ENCODE measurements at regions not wholly inside any gene's neighbourhood (a gene's known extent, or its start where the extent isn't known, plus 50 kb on each side); places are given as distances from the start of the nearest gene placed in this dataset.
"Not testable (repeated sequence)": the region's sequence is repeated elsewhere in the genome, so short reads cannot be mapped to it uniquely, and the experiment has no call there.

DNA sequence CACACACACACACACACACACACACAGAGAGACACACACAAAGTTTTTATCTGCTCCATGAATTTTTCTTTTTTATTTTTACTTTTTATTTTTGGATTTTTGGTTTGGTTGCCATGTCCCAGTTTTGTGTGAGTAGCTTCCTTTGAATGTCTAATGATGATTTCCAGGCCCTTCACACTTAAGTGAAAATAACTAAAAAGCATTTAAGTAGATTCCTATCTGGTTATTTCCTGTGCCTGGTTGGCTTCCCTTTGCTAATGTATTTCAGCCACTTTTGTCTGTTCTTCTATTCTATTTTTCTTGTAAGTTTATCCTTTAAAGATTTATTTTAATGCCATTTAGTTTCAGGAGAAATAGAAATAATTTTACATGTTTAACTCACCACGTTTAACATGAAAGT, 755.4 kb downstream of the SLC6A15 start (continued):
- TF ChIP-seq, protein P1, sequence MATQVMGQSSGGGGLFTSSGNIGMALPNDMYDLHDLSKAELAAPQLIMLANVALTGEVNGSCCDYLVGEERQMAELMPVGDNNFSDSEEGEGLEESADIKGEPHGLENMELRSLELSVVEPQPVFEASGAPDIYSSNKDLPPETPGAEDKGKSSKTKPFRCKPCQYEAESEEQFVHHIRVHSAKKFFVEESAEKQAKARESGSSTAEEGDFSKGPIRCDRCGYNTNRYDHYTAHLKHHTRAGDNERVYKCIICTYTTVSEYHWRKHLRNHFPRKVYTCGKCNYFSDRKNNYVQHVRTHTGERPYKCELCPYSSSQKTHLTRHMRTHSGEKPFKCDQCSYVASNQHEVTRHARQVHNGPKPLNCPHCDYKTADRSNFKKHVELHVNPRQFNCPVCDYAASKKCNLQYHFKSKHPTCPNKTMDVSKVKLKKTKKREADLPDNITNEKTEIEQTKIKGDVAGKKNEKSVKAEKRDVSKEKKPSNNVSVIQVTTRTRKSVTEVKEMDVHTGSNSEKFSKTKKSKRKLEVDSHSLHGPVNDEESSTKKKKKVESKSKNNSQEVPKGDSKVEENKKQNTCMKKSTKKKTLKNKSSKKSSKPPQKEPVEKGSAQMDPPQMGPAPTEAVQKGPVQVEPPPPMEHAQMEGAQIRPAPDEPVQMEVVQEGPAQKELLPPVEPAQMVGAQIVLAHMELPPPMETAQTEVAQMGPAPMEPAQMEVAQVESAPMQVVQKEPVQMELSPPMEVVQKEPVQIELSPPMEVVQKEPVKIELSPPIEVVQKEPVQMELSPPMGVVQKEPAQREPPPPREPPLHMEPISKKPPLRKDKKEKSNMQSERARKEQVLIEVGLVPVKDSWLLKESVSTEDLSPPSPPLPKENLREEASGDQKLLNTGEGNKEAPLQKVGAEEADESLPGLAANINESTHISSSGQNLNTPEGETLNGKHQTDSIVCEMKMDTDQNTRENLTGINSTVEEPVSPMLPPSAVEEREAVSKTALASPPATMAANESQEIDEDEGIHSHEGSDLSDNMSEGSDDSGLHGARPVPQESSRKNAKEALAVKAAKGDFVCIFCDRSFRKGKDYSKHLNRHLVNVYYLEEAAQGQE (tag by site-specific recombination; IDR thresholded peaks at IDR 0.05), result no peak
- TF ChIP-seq ZNF560 (tag by site-specific recombination; IDR thresholded peaks at IDR 0.05; ENCODE audit: borderline replicate concordance), result no peak
- TF ChIP-seq ZNF768 (tag by site-specific recombination; IDR thresholded peaks at IDR 0.05), result no peak
- no peak for TF ChIP-seq SP2 (tag by site-specific recombination; IDR thresholded peaks at IDR 0.05)
- TF ChIP-seq ZNF585B (tag by site-specific recombination; IDR thresholded peaks at IDR 0.05), result no peak
- no peak for TF ChIP-seq ZNF157 (tag by site-specific recombination; IDR thresholded peaks at IDR 0.05)

- CTCF ChIA-PET; H3K4me3 ChIP-seq (ENCODE audit: low read depth, low read length); H3K36me3 ChIP-seq (ENCODE audit: control insufficient read depth in 2 of 2, insufficient read depth in 1 of 2, low read length in 2 of 2); H3K4me1 ChIP-seq (ENCODE audit: control insufficient read depth, insufficient read depth, low read length); H3K27ac ChIP-seq (ENCODE audit: extremely low read depth, low read depth, low read length); POLR2A ChIA-PET; H3K9me3 ChIP-seq (ENCODE audit: control insufficient read depth, insufficient read depth, low read depth, low read length): not testable (repeated sequence)
Measured at GRCh38 chr12:84154991-84155930, 757.3 kb downstream of the SLC6A15 start.

- H3K4me1 ChIP-seq (ENCODE audit: control insufficient read depth, insufficient read depth, low read length); H3K36me3 ChIP-seq (ENCODE audit: control insufficient read depth in 2 of 2, insufficient read depth in 1 of 2, low read length in 2 of 2); CTCF ChIA-PET; H3K4me3 ChIP-seq (ENCODE audit: low read depth, low read length); H3K27ac ChIP-seq (ENCODE audit: extremely low read depth, low read depth, low read length); POLR2A ChIA-PET; H3K9me3 ChIP-seq (ENCODE audit: control insufficient read depth, insufficient read depth, low read depth, low read length): not testable (repeated sequence)
Measured at GRCh38 chr12:84154439-84154990, 758.1 kb downstream of the SLC6A15 start.

DNA sequence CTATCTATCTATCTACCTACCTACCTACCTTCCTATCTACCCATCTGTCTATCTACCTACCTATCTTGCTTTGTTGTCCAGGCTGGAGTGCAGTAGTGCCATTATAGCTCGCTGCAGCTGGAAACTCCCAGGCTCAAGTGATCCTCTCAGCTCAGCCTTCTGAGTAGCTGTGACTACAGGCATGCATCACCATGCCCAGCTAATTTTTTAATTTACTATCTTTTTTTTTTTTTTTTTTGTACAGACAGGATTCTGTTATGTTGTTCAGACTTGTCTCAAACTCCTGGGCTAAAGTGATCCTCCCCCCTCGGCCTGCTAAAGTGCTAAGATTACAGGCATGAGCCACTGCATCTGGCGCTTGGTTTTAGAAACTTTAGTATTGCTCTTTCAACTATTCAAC, 762.4 kb downstream of the SLC6A15 start:
- TF ChIP-seq, protein P2, sequence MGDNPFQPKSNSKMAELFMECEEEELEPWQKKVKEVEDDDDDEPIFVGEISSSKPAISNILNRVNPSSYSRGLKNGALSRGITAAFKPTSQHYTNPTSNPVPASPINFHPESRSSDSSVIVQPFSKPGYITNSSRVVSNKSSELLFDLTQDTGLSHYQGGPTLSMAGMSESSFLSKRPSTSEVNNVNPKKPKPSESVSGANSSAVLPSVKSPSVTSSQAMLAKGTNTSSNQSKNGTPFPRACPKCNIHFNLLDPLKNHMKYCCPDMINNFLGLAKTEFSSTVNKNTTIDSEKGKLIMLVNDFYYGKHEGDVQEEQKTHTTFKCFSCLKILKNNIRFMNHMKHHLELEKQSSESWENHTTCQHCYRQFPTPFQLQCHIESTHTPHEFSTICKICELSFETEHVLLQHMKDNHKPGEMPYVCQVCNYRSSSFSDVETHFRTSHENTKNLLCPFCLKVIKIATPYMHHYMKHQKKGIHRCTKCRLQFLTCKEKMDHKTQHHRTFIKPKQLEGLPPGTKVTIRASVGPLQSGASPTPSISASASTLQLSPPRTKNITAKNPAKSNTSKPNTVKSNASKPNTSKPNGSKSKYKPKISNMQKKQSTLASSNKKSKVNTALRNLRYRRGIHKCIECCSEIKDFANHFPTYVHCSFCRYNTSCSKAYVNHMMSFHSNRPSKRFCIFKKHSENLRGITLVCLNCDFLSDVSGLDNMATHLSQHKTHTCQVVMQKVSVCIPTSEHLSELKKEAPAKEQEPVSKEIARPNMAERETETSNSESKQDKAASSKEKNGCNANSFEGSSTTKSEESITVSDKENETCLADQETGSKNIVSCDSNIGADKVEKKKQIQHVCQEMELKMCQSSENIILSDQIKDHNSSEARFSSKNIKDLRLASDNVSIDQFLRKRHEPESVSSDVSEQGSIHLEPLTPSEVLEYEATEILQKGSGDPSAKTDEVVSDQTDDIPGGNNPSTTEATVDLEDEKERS (tag by site-specific recombination; IDR thresholded peaks at IDR 0.05), result no peak
- TF ChIP-seq EGR2 (tag by site-specific recombination; IDR thresholded peaks at IDR 0.05; ENCODE audit: low read depth), result no peak
- no peak for TF ChIP-seq ZFHX2 (tag by site-specific recombination; conservative IDR thresholded peaks at IDR 0.05)
- TF ChIP-seq ZNF24 (tag by site-specific recombination; IDR thresholded peaks at IDR 0.05), result no peak
- no peak for TF ChIP-seq KLF7 (tag by site-specific recombination; IDR thresholded peaks at IDR 0.05; ENCODE audit: borderline replicate concordance)
- POLR2A ChIA-PET, result no interaction called here
- H3K27ac ChIP-seq (ENCODE audit: extremely low read depth, low read depth, low read length), result no peak overlapping the region
- H3K36me3 ChIP-seq (ENCODE audit: control insufficient read depth in 2 of 2, insufficient read depth in 1 of 2, low read length in 2 of 2), result no peaks in the 10 kb centered on the region
- H3K9me3 ChIP-seq (ENCODE audit: control insufficient read depth, insufficient read depth, low read depth, low read length), result no peaks in the 10 kb centered on the region
- H3K4me3 ChIP-seq (ENCODE audit: low read depth, low read length), result no peak overlapping the region
- CTCF ChIA-PET, result no interaction called here
- no peaks in the 10 kb centered on the region for H3K4me1 ChIP-seq (ENCODE audit: control insufficient read depth, insufficient read depth, low read length)
